GM18520 (cell line): ENCODE measurements at regions not wholly inside any gene's neighbourhood (a gene's known extent, or its start where the extent isn't known, plus 50 kb on each side); places are given as distances from the start of the nearest gene placed in this dataset.

Experiments used
- ATAC-seq: cut with Tn5 transposase; IDR thresholded peaks from one replicate; pipeline ENCODE4 v1.9.1; 2021; ENCODE audit not compliant: unreplicated experiment

DNA sequence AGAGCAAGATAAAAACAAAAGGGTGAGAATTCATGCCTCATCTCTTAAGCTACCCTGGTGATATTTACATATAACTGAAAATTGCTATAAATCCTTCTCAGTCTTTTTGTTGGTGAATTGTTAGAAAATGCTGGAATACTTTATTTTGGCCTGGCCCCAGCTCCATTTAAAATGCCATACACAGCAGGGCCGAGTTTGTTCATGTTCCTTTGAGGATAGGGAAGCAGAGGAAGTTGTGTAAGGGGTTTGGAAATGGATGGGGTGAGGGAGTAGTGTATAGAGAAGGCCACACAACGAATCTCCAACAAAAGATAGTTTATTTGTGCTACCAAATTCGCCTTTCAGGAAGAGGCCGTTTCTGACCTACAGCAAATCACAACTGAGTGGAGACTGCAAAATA is 78.6 kb upstream of the ADAMTS9 start:
- ATAC-seq, result no peak

- no peak for ATAC-seq
Measured at GRCh38 chr3:64765947-64766346, 78.1 kb upstream of the ADAMTS9 start.

GRCh38 chr3:64764386-64764929 is 76.7 kb upstream of the ADAMTS9 start:
- no peak for ATAC-seq

GRCh38 chr3:64763980-64764379 is 76.2 kb upstream of the ADAMTS9 start:
- ATAC-seq, result no peak

- no peak for ATAC-seq
Measured at GRCh38 chr3:64761729-64762128, 73.9 kb upstream of the ADAMTS9 start.

- ATAC-seq, result no peak
Measured at GRCh38 chr3:64760258-64760657, 72.5 kb upstream of the ADAMTS9 start.

GRCh38 chr3:64759811-64760210 is 72.0 kb upstream of the ADAMTS9 start:
- ATAC-seq, result no peak

DNA sequence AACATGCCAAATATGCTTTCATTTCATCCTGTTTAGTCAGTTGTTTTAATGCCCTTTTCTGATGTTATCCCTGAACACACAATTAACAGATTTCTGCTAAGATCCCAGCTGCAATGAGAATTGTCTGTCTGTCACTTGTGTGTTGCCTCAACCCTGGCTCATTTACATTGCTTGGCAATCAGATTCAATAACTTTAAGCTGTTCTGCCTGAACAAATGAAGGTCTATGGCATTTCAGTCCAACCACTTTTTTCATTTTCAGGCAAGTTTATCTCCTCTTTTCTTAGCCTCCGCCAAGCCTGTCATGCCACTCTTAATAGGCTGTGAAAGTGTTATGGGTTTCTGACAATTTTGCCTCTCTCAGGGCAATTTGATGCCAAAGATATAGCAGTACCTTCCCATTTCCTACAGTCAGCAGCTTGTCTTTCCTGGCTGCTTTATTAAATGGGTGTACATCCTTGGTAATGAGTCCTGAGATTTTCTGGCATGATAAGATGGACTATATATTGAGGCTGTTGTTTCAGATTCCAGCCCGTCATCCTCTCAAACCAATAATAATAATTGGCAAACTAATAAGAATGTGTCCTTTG is 68.7 kb upstream of the ADAMTS9 start:
- ATAC-seq, result no peak

DNA sequence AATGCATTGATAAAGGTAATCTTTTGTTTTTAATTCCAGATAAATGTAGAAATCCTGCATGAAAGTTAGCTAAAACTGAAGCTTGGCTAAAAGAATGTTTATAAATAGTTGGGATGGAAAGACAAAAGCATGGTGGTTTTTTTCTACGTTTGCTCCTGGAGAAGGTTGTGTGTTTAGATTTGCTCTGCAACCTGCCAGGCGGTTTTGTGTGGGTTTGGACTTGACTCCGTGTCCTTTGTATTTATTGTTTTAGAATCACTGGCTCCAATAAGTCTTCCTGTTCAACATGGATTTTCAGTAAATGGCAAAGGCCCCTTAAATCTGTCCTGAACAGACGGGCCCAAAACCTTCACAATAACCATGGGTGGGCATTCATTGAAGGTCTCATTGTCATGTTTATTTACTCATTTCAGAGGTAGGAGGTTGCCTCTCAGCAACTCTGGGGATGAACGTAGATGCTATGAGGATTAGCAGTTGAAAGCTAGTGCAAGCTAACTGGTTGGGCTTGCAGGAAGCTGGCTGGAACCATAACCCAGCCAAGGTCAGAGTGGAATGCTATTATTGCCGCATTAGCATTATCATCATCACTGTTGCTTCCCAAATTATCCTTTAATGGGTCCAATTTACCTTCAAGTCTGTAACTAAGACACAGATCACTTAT is 60.6 kb upstream of the ADAMTS9 start:
- no peak for ATAC-seq

DNA sequence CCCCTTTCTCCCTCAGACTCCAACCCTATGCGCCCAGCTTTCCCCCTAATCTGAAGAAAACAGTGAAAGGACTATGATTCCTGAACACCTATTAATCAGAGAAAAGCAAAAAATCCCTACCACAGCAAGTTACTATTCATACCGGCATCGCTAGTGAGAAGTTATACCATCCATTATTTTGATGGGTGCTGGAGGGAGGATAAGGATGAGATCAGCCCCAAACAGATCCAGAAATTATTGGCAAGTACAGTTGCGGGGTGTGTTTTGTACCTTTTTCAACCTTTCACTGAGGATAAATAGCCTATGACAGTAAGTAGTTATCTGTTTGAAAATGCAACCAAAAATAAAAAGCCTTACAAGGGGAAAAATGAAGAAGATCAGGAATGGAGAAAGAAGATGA is 59.9 kb upstream of the ADAMTS9 start:
- no peak for ATAC-seq

DNA sequence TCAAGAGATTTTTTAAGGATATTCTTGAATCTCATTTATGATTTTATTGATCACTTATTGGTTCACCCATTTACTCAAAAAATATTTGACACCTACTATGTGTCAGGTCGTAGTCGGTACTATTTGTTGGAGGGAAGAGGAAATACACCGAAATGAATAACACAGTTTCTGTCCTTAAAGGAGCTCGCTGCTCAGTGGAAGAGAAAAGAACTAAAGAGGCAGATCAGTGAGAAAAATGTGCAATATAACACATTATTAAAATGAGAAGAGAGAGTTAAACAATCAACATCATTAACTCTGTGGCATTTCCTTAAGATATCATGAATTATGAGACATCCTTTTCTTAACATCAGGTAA is 56.1 kb upstream of the ADAMTS9 start:
- no peak for ATAC-seq

- ATAC-seq, result no peak
Measured at GRCh38 chr3:64743156-64743886, 55.5 kb upstream of the ADAMTS9 start.

- ATAC-seq, result no peak
Measured at GRCh38 chr3:64741341-64741740, 53.5 kb upstream of the ADAMTS9 start.

DNA sequence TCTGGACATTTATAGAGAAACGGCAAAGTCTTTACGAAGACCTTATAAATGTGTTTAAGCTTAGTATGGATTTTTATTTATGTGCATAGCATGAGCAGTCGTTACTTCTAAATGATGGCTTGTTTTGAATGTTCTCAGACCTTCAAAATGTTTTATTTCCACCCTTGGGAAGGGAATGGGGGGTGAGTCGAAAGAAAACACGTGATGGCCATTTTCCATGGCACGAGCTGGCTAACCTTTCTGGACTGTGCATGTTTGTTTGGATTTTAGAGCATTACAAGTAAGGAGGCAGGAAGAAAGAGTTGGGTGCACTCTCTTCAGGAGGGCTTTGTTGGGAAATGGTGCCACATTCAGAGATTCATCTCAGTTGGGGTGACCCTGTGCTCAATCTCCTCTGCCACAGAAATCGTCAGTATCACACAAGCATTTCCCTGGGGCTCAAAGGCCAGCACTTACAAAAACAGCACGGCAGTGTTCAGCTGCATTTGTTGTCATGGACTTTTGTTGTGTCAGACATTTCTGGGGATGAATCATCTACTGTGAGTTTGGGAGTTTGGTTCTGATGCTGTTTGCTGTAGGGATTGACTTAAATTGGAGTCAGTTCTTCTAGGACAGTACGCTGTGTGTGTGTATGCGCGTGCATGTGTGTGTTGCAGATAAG is 52.3 kb upstream of the ADAMTS9 start:
- no peak for ATAC-seq
